ENCODE measurements at regions not wholly inside any gene's neighbourhood (a gene's known extent, or its start where the extent isn't known, plus 50 kb on each side); places are given as distances from the start of the nearest gene placed in this dataset.

- no peak for TF ChIP-seq CTCF (conservative IDR thresholded peaks at IDR 0.05; ENCODE audit: low read depth)
- ChIA-PET POLR2A (ENCODE audit: low non-redundant PET) (no interaction called here), CTCF (no interaction called here)
Observed at GRCh38 chr7:136549756-136550155, 318.7 kb upstream of the CHRM2 start.

GRCh38 chr7:136533732-136534131 lies 334.7 kb upstream of the CHRM2 start:
- DNase-seq (ENCODE audit: low spot score), result no peak
- no peak for TF ChIP-seq CTCF (conservative IDR thresholded peaks at IDR 0.05; ENCODE audit: low read depth)
- ChIA-PET CTCF (no interaction called here), POLR2A (ENCODE audit: low non-redundant PET) (no interaction called here)
- H3K27ac ChIP-seq, result no peak overlapping the region

More at GRCh38 chr7:136549756-136550155, 318.7 kb upstream of the CHRM2 start:
- DNase-seq (ENCODE audit: low spot score), result no peak
- H3K27ac ChIP-seq, result no peak overlapping the region

DNA sequence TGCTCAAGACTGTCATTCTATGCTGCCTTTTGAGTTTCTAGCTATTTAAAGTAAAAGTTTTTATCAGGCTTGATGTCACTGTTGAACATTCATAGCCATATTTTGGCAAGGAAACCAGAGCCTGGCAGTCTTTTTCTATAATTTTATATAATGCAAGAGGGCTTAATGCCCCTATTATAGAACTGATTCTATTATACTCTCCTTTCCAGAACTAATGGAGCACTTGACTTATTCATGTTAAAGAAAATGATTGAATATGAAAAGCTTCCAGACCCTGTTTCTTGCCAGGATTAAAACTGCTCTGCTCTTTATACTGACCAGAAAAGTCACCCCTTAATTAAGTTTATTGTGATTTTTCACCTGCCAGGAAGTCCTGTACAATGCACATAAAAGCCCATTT lies 337.6 kb upstream of the CHRM2 start:
- DNase-seq (ENCODE audit: low spot score), result no peak
- POLR2A ChIA-PET (ENCODE audit: low non-redundant PET), result no interaction called here
- no peak for TF ChIP-seq CTCF (conservative IDR thresholded peaks at IDR 0.05; ENCODE audit: low read depth)
- CTCF ChIA-PET, result interaction anchor here (0.6 kb wide), 1 partner anchor 14 kb away, joined by 3 read pairs; no protein-coding TSS in a partner anchor
- no peak overlapping the region for H3K27ac ChIP-seq

DNA sequence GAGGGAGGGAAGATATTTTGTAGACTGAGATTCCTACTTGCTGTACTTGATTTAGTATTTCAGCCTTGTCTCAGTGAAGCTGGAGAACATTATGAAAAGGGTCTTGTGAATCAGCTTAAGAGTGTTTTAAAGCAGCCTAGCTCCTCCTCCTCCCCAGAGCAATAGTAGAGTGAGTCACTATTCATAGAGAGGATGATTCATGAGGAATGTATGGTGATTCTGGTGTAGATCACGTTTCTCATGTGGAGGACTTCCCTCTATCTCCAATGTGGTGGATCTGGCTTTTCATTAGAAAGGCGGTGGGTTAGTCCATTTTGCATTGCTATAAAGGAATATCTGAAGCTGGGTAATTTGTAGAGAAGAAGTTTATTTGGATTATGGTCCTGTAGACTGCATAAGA lies 340.1 kb upstream of the CHRM2 start:
- CTCF ChIA-PET, result no interaction called here
- no peak overlapping the region for H3K27ac ChIP-seq
- TF ChIP-seq CTCF (conservative IDR thresholded peaks at IDR 0.05; ENCODE audit: low read depth), result no peak
- DNase-seq (ENCODE audit: low spot score), result peak; percentile 18
- POLR2A ChIA-PET (ENCODE audit: low non-redundant PET), result no interaction called here

GRCh38 chr7:136527554-136527953 lies 340.9 kb upstream of the CHRM2 start:
- no peak for DNase-seq (ENCODE audit: low spot score)
- ChIA-PET CTCF (no interaction called here), POLR2A (ENCODE audit: low non-redundant PET) (no interaction called here)
- no peak overlapping the region for H3K27ac ChIP-seq
- no peak for TF ChIP-seq CTCF (conservative IDR thresholded peaks at IDR 0.05; ENCODE audit: low read depth)

- no peak for DNase-seq (ENCODE audit: low spot score)
- ChIA-PET CTCF (no interaction called here), POLR2A (ENCODE audit: low non-redundant PET) (no interaction called here)
- no peak for TF ChIP-seq CTCF (conservative IDR thresholded peaks at IDR 0.05; ENCODE audit: low read depth)
- H3K27ac ChIP-seq, result no peak overlapping the region
Observed at GRCh38 chr7:136526408-136527105, 341.9 kb upstream of the CHRM2 start.

Measured in RWPE1 (cell line).